ENCODE measurements at regions not wholly inside any gene's neighbourhood (a gene's known extent, or its start where the extent isn't known, plus 50 kb on each side); places are given as distances from the start of the nearest gene placed in this dataset.
A peak's percentile ranks its signal among the peaks of the same experiment; 100 is the strongest.

GRCh38 chr4:170671171-170671570 lies 581.4 kb upstream of the AADAT start:
- no peak for DNase-seq (ENCODE audit: low read depth in 4 of 4, low spot score in 3 of 4)

DNA sequence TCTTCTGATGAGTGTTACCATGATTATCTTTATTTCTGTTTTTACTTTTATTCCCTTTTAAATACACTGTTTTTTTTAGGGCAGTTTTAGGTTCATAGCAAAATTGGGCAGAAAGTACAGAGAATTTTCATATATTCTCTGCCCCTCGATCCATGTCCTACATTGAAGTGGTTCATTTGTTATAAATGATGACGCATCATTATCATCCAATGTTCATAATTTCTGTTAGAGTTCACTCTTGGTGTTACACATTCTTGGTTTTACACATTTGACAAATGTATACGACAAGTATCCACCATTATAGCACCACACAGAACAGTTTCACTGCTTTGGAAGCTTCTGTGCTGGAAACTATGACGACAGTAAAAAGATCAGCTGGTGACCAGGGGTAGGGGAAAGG lies 578.1 kb upstream of the AADAT start:
- no peak for DNase-seq (ENCODE audit: low read depth in 4 of 4, low spot score in 3 of 4)

- DNase-seq (ENCODE audit: low read depth in 4 of 4, low spot score in 3 of 4) = no peak
Observed at GRCh38 chr4:170666909-170667308, 577.2 kb upstream of the AADAT start.

DNA sequence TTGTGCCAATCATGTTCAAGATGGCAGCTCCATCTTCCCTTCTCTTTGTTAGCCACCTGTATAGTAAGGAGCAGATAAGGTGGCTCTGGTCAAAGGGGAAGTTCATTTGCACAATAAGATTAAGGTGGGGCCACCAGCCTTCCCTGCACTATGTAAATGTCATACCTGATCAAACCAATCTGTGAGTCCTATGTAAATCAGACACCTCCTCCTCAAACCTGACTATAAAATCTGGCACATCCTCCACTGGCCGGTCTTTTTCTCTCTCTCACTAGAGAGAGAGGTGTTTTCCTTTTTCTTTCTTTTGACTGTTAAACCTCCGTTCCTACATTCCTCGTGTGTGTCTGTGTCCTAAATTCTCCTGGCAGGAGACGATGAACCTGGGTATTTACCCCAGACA lies 572.5 kb upstream of the AADAT start:
- DNase-seq (ENCODE audit: low read depth in 4 of 4, low spot score in 3 of 4) = no peak

- no peak for DNase-seq (ENCODE audit: low read depth in 4 of 4, low spot score in 3 of 4)
Observed at GRCh38 chr4:170657761-170658160, 568.0 kb upstream of the AADAT start.

DNA sequence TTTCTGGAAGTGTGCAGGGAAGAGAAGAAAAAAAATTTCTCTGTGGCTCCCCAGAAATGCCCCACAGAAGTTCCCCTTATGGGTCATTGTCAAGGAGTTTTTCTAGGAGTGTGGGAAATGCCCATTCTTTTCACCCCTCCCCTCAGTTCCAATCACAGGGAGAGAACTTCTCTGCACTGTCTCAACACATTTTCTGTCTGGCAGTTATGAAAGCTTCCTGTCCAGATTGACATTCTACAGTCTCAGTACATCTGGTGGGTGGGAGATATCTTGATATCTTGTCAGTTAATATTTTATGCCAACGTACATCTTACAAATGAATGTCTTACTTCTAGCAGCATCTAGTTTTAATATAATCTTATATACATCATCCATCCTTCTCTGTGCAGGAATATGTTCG lies 566.8 kb upstream of the AADAT start:
- no peak for DNase-seq (ENCODE audit: low read depth in 4 of 4, low spot score in 3 of 4)

DNA sequence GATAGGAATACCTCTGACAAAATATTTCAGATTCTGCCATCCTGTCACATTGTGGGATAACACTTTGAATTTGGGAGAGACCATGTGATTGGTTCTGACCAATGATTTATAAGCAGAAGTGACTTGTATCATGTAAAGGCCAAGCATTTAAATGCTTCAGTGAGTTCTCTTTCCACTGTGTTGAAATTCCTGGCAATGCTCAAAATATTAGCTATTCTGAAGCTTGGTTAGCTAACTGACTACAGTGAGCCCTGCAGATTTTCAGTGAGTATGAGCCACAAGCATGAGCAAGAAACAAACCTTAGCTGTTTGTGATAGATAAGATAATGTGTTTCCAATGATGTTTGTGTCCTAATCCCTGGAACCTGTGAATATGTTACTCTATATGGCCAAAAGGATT lies 562.8 kb upstream of the AADAT start:
- DNase-seq (ENCODE audit: low read depth in 4 of 4, low spot score in 3 of 4) = no peak

- DNase-seq (ENCODE audit: low read depth in 4 of 4, low spot score in 3 of 4) = no peak
Observed at GRCh38 chr4:170651786-170652185, 562.0 kb upstream of the AADAT start.

DNA sequence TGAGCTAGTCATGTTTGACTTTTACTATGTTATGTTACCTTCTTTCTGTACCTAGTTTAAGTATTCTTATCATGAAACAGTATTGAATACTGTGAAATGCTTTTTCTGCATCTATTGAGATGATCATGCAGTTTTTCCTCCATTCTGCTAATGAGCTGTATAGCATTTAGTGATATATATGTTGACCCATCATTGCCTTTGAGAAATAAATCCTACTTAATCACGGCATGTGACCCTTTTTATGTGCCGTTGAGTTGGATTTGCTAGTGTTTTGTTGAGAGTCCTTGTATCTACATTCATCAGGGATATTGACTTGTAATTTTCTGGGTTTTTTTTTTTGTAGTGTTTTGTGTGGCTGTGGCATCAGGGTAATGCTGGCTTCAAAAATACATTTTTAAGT lies 537.7 kb upstream of the AADAT start:
- DNase-seq (ENCODE audit: low read depth in 4 of 4, low spot score in 3 of 4) = no peak

DNA sequence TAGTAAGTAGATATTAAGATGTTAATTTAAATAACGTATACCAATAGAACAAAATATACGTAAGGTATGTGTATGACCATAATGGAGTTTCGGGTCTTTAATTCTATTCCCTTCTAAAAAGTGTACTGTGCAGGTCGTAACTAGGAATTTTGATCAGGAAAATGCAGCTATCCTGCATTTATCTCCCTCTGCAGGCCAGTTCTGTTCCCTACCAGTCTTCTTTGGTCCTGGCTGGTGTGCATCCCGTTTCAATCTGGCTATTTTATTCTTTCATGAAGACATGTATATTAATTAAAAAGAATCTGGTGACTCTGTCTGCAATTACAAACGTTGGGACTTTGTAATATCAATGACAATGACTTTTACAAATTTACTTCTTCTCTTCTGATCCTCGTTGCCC lies 534.1 kb upstream of the AADAT start:
- no peak for DNase-seq (ENCODE audit: low read depth in 4 of 4, low spot score in 3 of 4)

GRCh38 chr4:170610434-170610833 lies 520.7 kb upstream of the AADAT start:
- DNase-seq (ENCODE audit: low read depth in 4 of 4, low spot score in 3 of 4) = no peak

DNA sequence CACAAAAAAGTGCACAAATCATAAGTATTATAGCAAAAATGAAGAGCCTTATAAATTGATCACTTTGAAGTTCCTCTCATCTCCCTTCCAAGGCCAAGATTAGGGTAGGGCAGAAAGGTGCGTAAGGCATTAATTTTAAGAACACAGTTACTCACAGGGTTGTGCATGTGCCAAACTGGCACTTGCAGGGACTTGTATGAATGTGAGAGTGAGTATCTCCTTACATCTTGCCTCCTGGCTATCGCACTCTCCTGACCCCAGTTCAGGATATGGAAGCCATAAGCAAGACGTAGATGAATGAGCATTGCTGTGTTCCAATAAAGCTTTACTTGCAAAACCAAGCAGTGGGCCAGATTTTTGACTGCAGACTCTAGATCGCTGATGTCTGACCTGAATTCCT lies 510.1 kb upstream of the AADAT start:
- no peak for DNase-seq (ENCODE audit: low read depth in 4 of 4, low spot score in 3 of 4)

- DNase-seq (ENCODE audit: low read depth in 4 of 4, low spot score in 3 of 4) = no peak
Observed at GRCh38 chr4:170591076-170591475, 501.3 kb upstream of the AADAT start.

- peak in 1 of 4 donors; percentile 3 for DNase-seq (ENCODE audit: low read depth in 4 of 4, low spot score in 3 of 4)
Observed at GRCh38 chr4:170589597-170590191, 499.9 kb upstream of the AADAT start.

GRCh38 chr4:170581969-170582368 lies 492.2 kb upstream of the AADAT start:
- DNase-seq (ENCODE audit: low read depth in 4 of 4, low spot score in 3 of 4) = no peak

DNA sequence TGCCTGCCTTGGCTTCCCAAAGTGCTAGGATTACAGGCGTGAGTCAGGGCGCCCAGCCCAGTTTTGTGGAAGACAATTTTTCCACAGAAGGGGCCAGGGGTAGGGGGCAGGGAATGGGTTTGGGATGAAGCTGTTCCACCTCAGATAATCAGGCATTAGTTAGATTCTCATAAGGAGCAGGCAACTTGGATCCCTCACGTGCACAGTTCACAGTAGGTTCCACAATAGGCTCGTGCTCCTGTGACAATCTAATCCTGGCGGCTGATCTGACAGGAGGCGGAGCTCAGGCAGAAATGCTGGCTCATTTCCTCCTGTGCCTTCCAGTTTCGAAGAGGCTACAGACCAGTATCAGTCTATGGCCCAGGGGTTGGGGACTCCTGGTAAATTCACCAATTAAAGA lies 491.6 kb upstream of the AADAT start:
- no peak for DNase-seq (ENCODE audit: low read depth in 4 of 4, low spot score in 3 of 4)

- DNase-seq (ENCODE audit: low read depth in 4 of 4, low spot score in 3 of 4) = no peak
Observed at GRCh38 chr4:170580651-170581050, 490.9 kb upstream of the AADAT start.

DNA sequence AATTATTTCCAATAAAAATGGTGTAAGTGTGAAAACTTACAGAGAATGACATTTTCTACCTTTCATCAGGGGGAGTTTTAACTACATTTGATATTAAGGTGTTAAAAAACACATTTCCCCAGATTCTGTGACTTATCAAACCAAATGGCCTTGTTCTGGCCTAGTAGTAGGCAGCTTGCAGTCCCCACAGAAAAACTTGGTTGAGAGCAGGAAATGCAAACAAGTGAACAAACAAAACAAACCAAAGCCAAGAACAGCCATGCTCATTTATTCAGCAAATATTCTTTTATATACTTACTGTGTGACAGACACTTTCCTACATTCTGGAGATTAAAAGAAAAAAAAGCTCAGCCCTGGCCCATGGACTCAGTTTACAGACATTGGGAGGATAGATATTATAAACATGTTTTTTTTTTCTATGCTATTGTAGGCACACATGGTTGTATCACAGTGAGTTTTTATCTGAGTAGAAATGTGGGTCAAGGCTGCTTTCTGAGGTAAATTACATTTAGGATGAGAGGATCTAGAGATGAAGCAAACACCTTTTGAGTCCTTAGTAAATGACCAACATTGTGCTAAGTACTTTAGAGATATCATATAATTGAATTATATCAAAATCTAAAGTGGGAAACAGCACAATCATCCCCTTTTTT lies 449.2 kb upstream of the AADAT start:
- DNase-seq (ENCODE audit: low read depth in 4 of 4, low spot score in 3 of 4) = no peak

DNA sequence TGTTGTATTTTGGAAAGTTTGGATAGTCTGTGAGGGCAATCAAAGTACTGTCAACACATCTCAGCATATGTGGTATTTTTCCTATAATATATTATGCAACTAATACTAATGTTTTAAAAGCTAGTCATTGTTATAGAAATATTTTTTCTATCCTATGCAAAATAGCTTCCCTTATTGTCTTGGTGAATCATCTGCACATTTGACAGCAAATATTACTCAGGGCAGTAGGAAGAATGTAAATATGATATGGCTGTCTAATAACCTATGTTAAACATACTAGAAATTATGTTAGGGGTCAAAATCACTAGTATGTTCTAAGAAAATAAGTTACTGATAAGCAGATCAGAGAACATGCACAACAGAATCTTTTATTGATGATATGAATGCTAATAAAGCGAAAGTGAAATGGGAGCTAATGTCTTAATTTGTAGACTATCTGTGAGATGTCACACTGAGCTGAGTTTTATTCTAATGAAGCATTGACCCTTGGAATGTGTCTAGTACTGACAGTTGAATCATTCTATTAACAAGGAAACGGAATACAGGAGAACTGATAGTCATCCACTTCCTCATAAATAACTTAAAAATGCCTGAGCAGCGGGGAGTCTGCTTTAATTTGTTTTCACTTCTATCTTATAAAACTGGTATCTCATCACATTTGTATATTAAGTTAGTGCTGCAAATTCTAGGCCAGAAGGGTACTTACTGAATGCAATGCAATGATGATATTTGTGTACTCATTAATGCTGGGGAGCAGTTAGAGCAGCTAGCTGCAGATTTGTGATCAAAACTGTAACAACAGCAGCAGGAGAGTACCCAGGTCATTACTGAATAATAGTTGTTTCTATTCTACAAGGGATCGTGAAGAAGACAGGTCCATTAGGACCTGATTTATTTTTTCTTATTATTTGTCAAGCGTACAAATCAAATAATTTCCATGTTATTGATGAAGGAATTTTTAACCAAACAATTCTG lies 440.3 kb upstream of the AADAT start:
- no peak for DNase-seq (ENCODE audit: low read depth in 4 of 4, low spot score in 3 of 4)

GRCh38 chr4:170526471-170526870 lies 436.7 kb upstream of the AADAT start:
- no peak for DNase-seq (ENCODE audit: low read depth in 4 of 4, low spot score in 3 of 4)

- DNase-seq (ENCODE audit: low read depth in 4 of 4, low spot score in 3 of 4) = no peak
Observed at GRCh38 chr4:170522427-170522970, 432.7 kb upstream of the AADAT start.
